ENCODE measurements at regions not wholly inside any gene's neighbourhood (a gene's known extent, or its start where the extent isn't known, plus 50 kb on each side); places are given as distances from the start of the nearest gene placed in this dataset.

GRCh38 chr9:124188331-124189110, 69.2 kb upstream of the NEK6 start:
- no peak for TF ChIP-seq PPARA (CRISPR knock-in tag; IDR thresholded peaks at IDR 0.05; ENCODE audit: borderline replicate concordance)
- TF ChIP-seq CSDC2 (CRISPR knock-in tag; IDR thresholded peaks at IDR 0.05), result no peak
- TF ChIP-seq, protein P1, sequence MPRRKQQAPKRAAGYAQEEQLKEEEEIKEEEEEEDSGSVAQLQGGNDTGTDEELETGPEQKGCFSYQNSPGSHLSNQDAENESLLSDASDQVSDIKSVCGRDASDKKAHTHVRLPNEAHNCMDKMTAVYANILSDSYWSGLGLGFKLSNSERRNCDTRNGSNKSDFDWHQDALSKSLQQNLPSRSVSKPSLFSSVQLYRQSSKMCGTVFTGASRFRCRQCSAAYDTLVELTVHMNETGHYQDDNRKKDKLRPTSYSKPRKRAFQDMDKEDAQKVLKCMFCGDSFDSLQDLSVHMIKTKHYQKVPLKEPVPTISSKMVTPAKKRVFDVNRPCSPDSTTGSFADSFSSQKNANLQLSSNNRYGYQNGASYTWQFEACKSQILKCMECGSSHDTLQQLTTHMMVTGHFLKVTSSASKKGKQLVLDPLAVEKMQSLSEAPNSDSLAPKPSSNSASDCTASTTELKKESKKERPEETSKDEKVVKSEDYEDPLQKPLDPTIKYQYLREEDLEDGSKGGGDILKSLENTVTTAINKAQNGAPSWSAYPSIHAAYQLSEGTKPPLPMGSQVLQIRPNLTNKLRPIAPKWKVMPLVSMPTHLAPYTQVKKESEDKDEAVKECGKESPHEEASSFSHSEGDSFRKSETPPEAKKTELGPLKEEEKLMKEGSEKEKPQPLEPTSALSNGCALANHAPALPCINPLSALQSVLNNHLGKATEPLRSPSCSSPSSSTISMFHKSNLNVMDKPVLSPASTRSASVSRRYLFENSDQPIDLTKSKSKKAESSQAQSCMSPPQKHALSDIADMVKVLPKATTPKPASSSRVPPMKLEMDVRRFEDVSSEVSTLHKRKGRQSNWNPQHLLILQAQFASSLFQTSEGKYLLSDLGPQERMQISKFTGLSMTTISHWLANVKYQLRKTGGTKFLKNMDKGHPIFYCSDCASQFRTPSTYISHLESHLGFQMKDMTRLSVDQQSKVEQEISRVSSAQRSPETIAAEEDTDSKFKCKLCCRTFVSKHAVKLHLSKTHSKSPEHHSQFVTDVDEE (CRISPR knock-in tag; IDR thresholded peaks at IDR 0.05), result no peak
- TF ChIP-seq ZNF565 (CRISPR knock-in tag; conservative IDR thresholded peaks at IDR 0.05; ENCODE audit: low read depth), result no peak
- TF ChIP-seq ZFP30 (CRISPR knock-in tag; IDR thresholded peaks at IDR 0.05), result no peak
- no peak for TF ChIP-seq ESRRG (CRISPR knock-in tag; IDR thresholded peaks at IDR 0.05)
- no peak for TF ChIP-seq ZFP3 (CRISPR knock-in tag; IDR thresholded peaks at IDR 0.05)
- no peak for TF ChIP-seq SNAI2 (CRISPR knock-in tag; IDR thresholded peaks at IDR 0.05)
- TF ChIP-seq, protein P2, sequence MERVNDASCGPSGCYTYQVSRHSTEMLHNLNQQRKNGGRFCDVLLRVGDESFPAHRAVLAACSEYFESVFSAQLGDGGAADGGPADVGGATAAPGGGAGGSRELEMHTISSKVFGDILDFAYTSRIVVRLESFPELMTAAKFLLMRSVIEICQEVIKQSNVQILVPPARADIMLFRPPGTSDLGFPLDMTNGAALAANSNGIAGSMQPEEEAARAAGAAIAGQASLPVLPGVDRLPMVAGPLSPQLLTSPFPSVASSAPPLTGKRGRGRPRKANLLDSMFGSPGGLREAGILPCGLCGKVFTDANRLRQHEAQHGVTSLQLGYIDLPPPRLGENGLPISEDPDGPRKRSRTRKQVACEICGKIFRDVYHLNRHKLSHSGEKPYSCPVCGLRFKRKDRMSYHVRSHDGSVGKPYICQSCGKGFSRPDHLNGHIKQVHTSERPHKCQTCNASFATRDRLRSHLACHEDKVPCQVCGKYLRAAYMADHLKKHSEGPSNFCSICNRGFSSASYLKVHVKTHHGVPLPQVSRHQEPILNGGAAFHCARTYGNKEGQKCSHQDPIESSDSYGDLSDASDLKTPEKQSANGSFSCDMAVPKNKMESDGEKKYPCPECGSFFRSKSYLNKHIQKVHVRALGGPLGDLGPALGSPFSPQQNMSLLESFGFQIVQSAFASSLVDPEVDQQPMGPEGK (CRISPR knock-in tag; IDR thresholded peaks at IDR 0.05; ENCODE audit: borderline replicate concordance), result no peak
- TF ChIP-seq ARNTL (CRISPR knock-in tag; IDR thresholded peaks at IDR 0.05; ENCODE audit: borderline replicate concordance, low read depth), result no peak
